ENCODE measurements at regions not wholly inside any gene's neighbourhood (a gene's known extent, or its start where the extent isn't known, plus 50 kb on each side); places are given as distances from the start of the nearest gene placed in this dataset.

DNA sequence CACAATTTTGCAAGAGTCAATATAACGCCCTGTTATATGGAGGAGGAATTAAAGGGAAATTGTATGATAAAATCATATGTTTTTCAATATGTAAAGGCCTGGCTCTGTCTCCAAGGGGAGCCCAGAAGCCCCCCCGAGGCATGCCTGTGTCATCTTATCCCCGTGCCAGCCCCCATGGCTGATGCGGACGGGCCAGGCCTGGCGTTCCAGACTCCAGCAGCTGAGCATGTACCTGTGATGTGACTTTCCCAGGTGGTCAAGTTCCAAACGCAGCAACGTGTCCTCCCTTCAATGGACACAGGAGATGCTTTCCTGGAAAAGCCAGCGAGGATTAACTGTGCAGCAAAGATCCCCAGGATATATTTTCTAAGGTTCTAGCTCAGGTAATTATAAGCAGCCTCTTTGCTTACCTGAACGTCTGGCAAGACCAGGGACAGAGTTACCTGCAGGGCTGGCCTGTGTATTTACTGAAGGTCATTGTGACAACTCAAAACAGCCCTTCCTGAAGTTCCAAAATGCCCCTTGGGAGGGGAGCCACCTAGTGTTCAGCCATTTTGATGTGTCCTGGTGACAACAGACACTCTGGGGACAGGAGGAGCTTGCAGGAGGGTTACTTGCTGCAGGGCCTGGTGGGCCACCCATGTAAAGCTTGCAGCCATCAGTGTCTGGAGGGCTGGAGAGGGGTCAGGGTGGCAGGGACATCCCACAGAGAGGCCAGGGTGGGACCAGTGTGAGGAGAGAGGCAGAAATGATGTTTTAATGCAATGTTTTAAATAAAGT is 53.3 kb upstream of the RNU6ATAC start:
- no peak overlapping the region for H3K9ac ChIP-seq (ENCODE audit: insufficient read depth in 1 of 2, low read length in 2 of 2)
- no peak overlapping the region for H3K4me3 ChIP-seq
- peaks cover 0 to 3% (median 1%) of the 10 kb centered on the region in 4 donors for H3K9me3 ChIP-seq (ENCODE audit: control insufficient read depth in 4 of 4, insufficient read depth in 3 of 4, low read length in 3 of 4)
- 89 to 94% methylated on average over 10 of the region's 10 CpGs for WGBS, 2 donors
- peak in 1 of 3 donors; percentile 12 for DNase-seq
- no peak for ATAC-seq (ENCODE audit: insufficient read depth, low FRiP score)
- no peaks in the 10 kb centered on the region for H3K36me3 ChIP-seq (ENCODE audit: control insufficient read depth in 4 of 4, insufficient read depth in 4 of 4, low read length in 4 of 4)
- H3K4me1 ChIP-seq (ENCODE audit: control insufficient read depth in 5 of 5, insufficient read depth in 5 of 5, low read length in 5 of 5) = peaks cover 0 to 40% (median 11%) of the 10 kb centered on the region in 5 donors
- no peaks in the 10 kb centered on the region for H3K27me3 ChIP-seq (ENCODE audit: control insufficient read depth in 3 of 3, insufficient read depth in 3 of 3, low read length in 2 of 3)
- H3K27ac ChIP-seq (ENCODE audit: low read depth in 1 of 2, low read length in 1 of 2) = no peak overlapping the region
- TF ChIP-seq, protein P1, sequence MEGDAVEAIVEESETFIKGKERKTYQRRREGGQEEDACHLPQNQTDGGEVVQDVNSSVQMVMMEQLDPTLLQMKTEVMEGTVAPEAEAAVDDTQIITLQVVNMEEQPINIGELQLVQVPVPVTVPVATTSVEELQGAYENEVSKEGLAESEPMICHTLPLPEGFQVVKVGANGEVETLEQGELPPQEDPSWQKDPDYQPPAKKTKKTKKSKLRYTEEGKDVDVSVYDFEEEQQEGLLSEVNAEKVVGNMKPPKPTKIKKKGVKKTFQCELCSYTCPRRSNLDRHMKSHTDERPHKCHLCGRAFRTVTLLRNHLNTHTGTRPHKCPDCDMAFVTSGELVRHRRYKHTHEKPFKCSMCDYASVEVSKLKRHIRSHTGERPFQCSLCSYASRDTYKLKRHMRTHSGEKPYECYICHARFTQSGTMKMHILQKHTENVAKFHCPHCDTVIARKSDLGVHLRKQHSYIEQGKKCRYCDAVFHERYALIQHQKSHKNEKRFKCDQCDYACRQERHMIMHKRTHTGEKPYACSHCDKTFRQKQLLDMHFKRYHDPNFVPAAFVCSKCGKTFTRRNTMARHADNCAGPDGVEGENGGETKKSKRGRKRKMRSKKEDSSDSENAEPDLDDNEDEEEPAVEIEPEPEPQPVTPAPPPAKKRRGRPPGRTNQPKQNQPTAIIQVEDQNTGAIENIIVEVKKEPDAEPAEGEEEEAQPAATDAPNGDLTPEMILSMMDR (IDR thresholded peaks at IDR 0.05; ENCODE audit: control extremely low read depth, extremely low read depth) = no peak

DNA sequence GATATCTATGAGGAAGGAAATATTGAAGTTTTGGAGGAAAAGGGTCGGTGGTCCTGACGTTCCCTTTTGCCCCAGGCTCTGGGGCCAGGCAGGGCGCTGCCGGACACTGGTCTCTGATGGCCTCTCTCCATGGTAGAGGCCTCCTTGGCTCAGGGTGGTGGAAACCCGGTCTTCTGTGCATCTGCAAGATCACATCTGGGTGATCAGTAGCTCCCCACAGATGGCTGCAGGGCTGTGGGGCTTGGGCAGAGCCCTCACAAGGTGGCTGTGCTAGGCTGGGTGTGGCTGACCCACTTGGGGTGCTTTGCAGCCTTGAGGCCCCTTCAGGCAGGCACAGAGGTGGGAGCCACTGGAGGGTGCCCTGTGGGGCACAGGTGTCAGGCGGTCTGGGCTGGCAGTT is 53.9 kb upstream of the RNU6ATAC start:
- no peaks in the 10 kb centered on the region for H3K27me3 ChIP-seq (ENCODE audit: control insufficient read depth in 3 of 3, insufficient read depth in 3 of 3, low read length in 2 of 3)
- no peaks in the 10 kb centered on the region for H3K36me3 ChIP-seq (ENCODE audit: control insufficient read depth in 4 of 4, insufficient read depth in 4 of 4, low read length in 4 of 4)
- no peak overlapping the region for H3K4me3 ChIP-seq
- no peak for ATAC-seq (ENCODE audit: insufficient read depth, low FRiP score)
- 85% methylated on average over 6 of the region's 6 CpGs for WGBS, 2 donors
- peak in 1 of 3 donors; percentile 7 for DNase-seq
- TF ChIP-seq, protein P1 (IDR thresholded peaks at IDR 0.05; ENCODE audit: control extremely low read depth, extremely low read depth) = no peak
- no peak overlapping the region for H3K27ac ChIP-seq (ENCODE audit: low read depth in 1 of 2, low read length in 1 of 2)
- H3K4me1 ChIP-seq (ENCODE audit: control insufficient read depth in 5 of 5, insufficient read depth in 5 of 5, low read length in 5 of 5) = peaks cover 0 to 41% (median 11%) of the 10 kb centered on the region in 5 donors
- no peak overlapping the region for H3K9ac ChIP-seq (ENCODE audit: insufficient read depth in 1 of 2, low read length in 2 of 2)
- no peaks in the 10 kb centered on the region for H3K9me3 ChIP-seq (ENCODE audit: control insufficient read depth in 4 of 4, insufficient read depth in 3 of 4, low read length in 3 of 4)

DNA sequence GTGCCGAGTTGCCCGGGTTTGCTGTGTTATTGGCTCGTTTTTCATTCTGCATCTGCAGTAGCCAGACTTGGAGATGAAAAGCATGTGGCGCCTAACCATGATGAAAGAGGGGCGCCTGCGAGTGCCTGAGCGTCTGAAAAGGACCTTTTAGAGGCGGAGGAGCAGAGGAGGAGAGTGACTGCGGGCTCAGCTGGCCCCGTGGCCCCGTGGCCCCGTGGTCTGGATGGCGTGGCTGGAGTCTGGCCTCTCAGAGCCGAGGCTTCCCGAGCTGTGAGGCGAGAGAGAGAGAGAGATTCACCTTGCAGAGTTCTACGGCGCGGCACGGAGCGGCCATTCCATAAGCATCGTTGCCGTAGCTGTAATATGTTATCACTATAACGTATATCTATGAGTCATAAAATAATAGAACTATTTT is 55.3 kb upstream of the RNU6ATAC start:
- DNase-seq (peak in 1 of 3 donors; percentile 8), ATAC-seq (ENCODE audit: insufficient read depth, low FRiP score) (no peak)
- no peak overlapping the region for H3K27ac ChIP-seq (ENCODE audit: low read depth in 1 of 2, low read length in 1 of 2)

More for the DNA sequence above, 55.3 kb upstream of the RNU6ATAC start:
- TF ChIP-seq, protein P1 (IDR thresholded peaks at IDR 0.05; ENCODE audit: control extremely low read depth, extremely low read depth) = no peak
- 91 to 94% methylated on average over 24 of the region's 24 CpGs for WGBS, 2 donors
- H3K9ac ChIP-seq (ENCODE audit: insufficient read depth in 1 of 2, low read length in 2 of 2) = no peak overlapping the region
- no peaks in the 10 kb centered on the region for H3K36me3 ChIP-seq (ENCODE audit: control insufficient read depth in 4 of 4, insufficient read depth in 4 of 4, low read length in 4 of 4)
- no peaks in the 10 kb centered on the region for H3K27me3 ChIP-seq (ENCODE audit: control insufficient read depth in 3 of 3, insufficient read depth in 3 of 3, low read length in 2 of 3)
- H3K4me1 ChIP-seq (ENCODE audit: control insufficient read depth in 5 of 5, insufficient read depth in 5 of 5, low read length in 5 of 5) = peaks cover 0 to 32% (median 8%) of the 10 kb centered on the region in 5 donors
- no peaks in the 10 kb centered on the region for H3K9me3 ChIP-seq (ENCODE audit: control insufficient read depth in 4 of 4, insufficient read depth in 3 of 4, low read length in 3 of 4)
- no peak overlapping the region for H3K4me3 ChIP-seq
